B cell (primary cell): ENCODE measurements at regions not wholly inside any gene's neighbourhood (a gene's known extent, or its start where the extent isn't known, plus 50 kb on each side); places are given as distances from the start of the nearest gene placed in this dataset.
"Not testable (repeated sequence)": the region's sequence is repeated elsewhere in the genome, so short reads cannot be mapped to it uniquely, and the experiment has no call there.

Experiments
- CTCF ChIP-seq: fragments of 200-600 bp; IDR thresholded peaks from one replicate; pipeline ENCODE4 v1.8.0; 2022; ENCODE audit warnings: antibody characterized with exemption, mild to moderate bottlenecking
- EZH2 ChIP-seq: IDR thresholded peaks from 2 replicates; pipeline ENCODE4 v1.6.1; 2012; ENCODE audit warnings: borderline replicate concordance, low read depth, mild to moderate bottlenecking, moderate library complexity, low read length; ENCODE audit not compliant: insufficient read depth, poor library complexity, severe bottlenecking

- not testable (repeated sequence) for TF ChIP-seq CTCF, EZH2
Measured at GRCh38 chr1:149674921-149675320, 91.3 kb downstream of the PPIAL4C start.
